ENCODE measurements at regions not wholly inside any gene's neighbourhood (a gene's known extent, or its start where the extent isn't known, plus 50 kb on each side); places are given as distances from the start of the nearest gene placed in this dataset.
"Not testable (repeated sequence)": the region's sequence is repeated elsewhere in the genome, so short reads cannot be mapped to it uniquely, and the experiment has no call there.

- DNase-seq: no peak
These were observed 206.0 kb upstream of the WWC1 start for GRCh38 chr5:168085261-168086031.

GRCh38 chr5:168086104-168086610 lies 205.3 kb upstream of the WWC1 start:
- DNase-seq: no peak

DNA sequence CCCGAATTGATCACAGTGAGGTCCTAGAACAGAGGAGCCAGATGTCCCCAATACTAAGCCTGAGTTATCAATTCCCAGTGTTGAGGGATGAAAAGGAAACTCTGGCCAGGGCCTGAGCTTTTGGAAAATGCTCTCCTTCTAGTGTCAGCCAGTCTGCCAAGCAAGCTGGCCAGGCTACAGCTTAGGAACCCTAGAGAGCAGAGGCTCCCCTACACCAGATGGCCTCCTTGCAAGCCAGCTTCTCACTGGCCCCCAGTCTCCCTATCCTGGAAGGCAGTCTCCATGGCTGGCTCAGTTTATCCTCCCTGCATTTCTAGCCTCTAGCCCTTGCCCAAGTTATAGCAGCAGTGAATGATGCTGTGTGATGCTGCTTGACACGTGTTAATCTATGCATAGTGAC lies 204.7 kb upstream of the WWC1 start:
- no peak for DNase-seq

DNA sequence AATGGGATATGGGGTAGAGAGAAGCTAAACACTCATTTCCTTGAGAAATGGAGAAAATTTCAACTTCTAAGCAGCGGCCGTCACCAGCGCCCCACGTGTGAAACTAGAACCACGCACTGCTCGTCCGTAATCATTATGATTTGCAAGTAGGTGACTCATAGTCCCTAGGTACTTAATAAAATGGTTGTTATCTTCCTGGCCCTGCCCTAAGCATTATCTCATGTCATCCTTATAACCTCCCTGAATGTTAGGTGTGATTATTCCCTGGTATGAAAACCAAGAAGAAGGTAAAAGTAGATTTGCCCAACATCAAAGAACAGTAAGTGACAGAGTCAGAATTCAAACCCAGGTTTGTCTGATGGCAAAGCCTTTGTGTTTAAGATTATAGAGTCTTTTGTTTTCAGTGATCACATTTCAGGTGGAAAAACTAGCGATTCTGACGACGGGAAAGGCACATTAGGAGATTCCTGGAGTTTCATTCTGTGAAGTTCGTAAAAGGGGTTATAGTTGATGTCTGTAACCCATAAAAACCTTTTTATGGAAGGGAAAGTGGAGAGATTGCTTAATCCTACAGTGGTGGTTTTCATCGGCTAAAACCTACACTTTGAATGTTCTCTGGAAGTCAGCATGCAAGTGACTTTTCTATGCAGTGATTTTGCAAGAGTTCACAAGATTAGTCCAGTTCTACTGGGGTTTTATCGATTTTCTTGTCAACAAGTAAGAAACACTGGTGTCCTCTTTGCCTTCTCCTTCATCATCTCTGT lies 202.9 kb upstream of the WWC1 start:
- DNase-seq: no peak

DNA sequence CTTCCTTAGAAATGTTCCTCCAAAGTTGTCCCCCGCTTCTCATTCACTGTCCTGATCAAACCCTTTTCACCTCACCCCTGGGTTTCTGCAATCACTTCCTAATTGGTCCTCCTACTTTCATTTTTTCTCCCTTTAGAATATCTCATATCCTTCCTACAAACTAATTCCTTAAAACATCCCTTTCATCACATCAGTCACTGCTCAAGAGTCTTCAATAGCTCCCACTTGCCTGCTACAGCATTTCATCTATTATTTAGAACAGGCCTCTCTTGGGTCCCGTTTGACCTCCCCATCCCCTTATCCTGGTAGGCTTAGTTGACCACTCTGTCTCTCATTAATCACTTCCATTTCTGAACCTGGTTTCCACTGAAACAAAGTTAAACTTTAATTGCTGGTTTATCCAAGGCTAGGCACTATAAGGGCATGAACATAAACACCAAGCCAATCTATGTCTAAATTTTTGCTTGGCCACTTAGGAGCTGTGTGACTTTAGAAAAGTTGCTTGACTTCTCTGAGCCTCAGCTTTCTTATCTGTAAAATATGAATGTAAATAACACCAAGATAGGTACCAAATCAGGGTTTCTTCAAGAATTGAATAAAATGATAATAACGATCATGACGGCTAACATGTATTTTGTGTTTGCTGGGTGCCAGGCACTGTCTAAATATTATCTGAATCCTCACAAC lies 202.1 kb upstream of the WWC1 start:
- no peak for DNase-seq

DNA sequence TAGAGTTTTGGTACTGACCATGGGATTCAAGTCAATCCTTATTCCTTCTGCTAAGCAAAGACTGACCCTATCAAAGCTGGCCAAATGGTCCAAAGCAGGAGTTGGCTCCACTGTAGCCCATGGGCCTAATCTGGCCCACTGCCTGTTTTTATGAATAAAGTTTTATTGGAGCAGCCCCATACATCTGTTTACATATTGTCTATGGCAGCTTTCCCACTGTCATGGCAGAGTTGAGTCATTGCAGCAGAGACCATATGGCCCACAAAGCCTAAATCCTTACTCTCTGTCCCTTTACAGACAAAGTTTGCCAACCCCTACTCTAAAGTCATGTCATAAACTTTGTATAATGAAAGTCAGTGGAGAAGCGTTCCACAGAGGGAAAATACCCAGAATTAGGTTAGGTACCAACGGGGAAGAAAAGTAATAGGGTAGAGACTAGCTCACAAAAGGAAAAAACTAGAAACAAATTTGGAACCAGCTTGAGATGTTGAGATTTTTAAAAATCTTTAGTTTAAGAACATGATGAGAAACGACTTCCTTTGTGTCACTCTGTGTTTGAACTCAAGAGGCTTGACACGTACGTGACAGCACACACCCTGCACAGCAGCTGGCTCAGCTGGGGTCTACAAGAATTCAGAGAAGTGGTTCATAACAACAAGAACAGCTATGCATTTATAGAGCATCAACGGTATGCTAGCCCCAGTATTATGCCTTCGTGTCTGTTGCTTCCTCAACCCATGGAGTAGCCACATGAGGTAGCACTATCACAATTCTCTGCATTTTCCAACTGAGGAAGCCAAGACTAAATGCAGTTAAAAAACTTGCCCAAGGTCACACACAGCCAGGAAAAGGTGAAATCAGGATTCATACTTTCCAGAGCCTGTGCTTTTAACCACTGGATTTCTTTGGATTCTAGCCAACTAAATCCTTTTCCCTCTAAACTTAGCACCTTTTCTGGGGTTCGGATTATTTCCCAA lies 198.9 kb upstream of the WWC1 start:
- no peak for DNase-seq

DNA sequence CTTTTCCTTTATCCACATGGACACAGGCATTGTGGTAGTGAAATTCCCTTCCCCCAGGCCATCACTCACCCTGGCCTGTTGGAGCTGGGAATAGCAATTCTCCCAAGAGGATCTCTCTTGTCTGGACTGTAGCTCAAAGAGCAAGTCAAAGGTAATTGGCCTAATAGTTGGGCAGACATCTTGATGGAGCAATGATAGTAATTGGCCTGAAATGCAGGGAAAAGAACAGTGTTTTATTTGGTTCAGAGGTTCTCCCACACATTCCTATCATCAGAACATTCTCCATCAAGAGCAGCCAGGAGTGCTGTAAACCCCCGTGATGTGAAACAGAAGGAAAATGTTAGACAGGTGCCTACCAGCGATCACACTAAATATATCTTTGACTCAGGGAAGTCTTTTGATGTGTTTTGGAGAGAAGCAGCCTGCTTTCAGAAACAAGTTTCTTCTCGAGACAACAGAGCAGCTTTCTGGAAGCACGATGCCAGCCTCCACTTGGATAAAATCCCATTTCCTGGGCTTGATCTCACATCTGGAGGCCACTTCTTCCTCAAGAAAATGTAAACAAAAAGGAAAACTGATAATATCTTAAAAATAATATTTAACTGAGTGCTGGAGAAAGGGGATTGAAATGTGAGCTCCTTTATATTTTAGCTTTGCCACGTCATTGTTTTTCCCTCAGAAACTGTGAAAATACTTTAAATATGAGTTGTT lies 198.1 kb upstream of the WWC1 start:
- no peak for DNase-seq

DNA sequence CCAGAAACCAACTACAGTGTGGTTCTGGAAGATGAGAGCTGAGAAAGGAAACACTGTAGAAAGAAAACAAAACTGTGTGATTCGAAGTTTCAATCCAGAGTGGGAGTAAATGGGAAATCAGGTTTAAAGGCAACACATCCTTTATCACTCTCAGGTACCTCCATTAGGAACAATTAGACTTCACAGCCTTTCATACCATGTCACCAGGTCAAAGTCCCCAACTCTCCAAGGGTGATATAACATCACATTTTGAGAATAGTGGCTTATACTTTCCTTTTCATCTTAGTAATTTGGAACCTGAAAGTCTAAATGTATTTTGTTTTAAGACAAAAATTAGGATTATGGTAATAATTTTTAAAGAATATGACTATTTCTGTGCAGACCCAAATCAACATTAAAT lies 194.9 kb upstream of the WWC1 start:
- DNase-seq: no peak

- no peak for DNase-seq
These were observed 193.4 kb upstream of the WWC1 start for GRCh38 chr5:168097876-168098653.

GRCh38 chr5:168101352-168101751 lies 190.1 kb upstream of the WWC1 start:
- no peak for DNase-seq

DNA sequence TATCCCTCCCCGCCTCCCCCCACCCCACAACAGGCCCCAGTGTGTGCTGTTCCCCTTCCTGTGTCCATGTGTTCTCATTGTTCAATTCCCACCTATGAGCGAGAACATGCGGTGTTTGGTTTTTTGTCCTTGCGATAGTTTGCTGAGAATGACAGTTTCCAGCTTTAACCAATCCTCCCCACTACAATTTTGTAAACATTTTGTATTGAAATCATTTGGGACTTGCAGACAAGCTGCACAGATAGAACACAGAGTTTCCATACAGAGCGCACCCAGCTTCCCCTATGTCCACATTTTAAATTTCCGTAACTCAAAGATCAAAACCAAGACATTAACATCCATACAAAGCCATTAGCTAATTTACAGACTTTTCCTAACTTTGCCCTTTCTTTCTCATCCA lies 188.4 kb upstream of the WWC1 start:
- not testable (repeated sequence) for DNase-seq

DNA sequence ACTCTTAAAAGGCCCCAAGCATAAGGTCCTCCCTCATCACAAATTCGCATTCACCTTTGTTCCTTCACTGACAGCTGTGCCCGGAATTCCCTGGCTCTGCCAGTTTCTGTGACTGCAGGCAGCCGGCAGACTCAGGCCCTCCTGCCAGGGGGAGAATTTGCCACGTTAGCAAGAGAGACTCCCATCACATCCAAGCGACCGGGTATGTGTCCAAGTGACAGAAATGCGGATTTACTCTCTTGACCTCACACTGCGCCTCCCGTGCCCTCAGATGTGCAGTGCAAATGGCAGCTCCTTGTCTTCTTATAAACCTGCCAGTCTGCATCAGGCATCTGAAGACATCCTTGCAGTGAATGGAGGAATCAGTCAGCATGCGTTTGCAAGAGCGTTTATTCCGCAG lies 187.1 kb upstream of the WWC1 start:
- no peak for DNase-seq

GRCh38 chr5:168104811-168105481 lies 186.5 kb upstream of the WWC1 start:
- DNase-seq: no peak

GRCh38 chr5:168106008-168106761 lies 185.3 kb upstream of the WWC1 start:
- no peak for DNase-seq

DNA sequence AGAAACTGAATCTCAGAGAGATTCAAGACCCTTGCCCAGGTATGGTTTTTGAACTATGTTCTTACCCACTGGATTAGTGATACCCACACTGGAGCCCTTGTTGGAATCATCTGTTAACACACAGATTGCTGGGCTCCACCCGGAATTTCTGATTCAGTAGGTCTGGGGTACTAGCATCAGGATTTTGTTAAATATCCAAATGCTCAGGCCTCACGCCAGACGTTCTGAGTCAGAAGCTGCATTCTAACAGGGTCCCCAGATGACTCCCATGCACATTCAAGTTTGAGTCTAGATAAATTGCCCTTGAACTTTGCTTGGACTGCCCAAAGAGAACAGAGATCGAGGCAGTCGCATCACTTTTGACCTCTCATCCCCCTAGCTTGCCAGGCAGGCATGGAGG lies 182.0 kb upstream of the WWC1 start:
- DNase-seq: no peak

DNA sequence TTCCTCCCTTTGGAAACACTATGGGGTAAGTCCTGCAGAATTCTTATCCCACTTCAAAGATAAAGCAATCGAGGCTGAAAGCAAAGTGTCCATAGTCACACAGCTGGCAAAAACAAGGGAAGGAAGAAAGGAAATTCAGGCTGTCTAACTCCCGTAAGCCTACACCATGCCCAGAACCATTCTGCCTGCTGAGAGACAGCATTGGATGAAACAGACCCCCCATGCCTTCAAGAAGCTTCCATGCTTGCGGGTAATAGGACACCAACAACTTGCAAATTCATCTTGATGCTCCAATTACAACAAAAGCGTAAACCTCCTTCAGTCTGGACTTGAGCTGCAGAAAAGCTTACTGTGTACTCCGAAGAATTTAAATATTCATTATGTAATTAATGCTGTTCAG lies 181.1 kb upstream of the WWC1 start:
- DNase-seq: no peak

GRCh38 chr5:168110870-168111832 lies 180.3 kb upstream of the WWC1 start:
- no peak for DNase-seq

Measured in amygdala (tissue), 56 donors.